ENCODE measurements at regions not wholly inside any gene's neighbourhood (a gene's known extent, or its start where the extent isn't known, plus 50 kb on each side); places are given as distances from the start of the nearest gene placed in this dataset.

DNA sequence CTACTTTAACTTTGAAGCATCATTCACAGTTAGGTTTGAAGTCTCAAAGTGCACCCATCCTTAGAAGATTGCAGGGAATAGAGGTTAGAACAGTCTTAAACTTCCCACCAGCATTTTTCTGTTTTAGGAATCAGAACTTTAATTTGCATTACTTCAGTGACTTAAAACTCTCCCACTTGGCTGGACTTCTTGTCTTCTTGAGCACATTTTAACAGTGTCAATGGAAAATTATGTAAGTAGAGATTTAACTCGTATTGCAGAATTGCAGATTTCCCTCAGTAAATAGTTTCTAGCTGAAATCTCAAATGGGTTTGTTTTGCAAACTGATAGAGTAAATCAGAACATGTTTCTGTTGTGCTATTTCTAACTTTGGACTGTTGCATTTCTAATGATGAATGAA lies 369.6 kb downstream of the OTOL1 start:
- H2AFZ ChIP-seq (ENCODE audit: low read length) = no peak overlapping the region
- no peaks in the 10 kb centered on the region for H4K20me1 ChIP-seq (ENCODE audit: control insufficient read depth, insufficient read depth, insufficient read length)
- no peak overlapping the region for H3K23ac ChIP-seq (ENCODE audit: insufficient read length, low read depth, low read length)
- H2BK12ac ChIP-seq (ENCODE audit: insufficient read length, low read depth, low read length) = no peak overlapping the region
- Mint-ChIP-seq H3K36me3 (ENCODE audit: insufficient read depth in 1 of 3, low read depth in 3 of 3) (no peaks in the 10 kb centered on the region), H3K4me3 (no peak overlapping the region), H3K4me1 (peaks cover 4% of the 10 kb centered on the region in 2 experiments; a peak in 3 of 4 replicates), H3K27ac (no peak overlapping the region), H3K9me3 (no peaks in the 10 kb centered on the region), H3K27me3 (ENCODE audit: low read depth) (no peaks in the 10 kb centered on the region)
- H2BK5ac ChIP-seq (ENCODE audit: insufficient read length, low read length) = no peak overlapping the region
- no peak overlapping the region for H3K9ac ChIP-seq (ENCODE audit: extremely low read depth, insufficient read length, low read length)
- H3K79me2 ChIP-seq (ENCODE audit: insufficient read depth, low read length) = no peaks in the 10 kb centered on the region
- H2BK15ac ChIP-seq (ENCODE audit: low read depth, low read length) = no peak overlapping the region
- H3K23me2 ChIP-seq (ENCODE audit: insufficient read length, low read depth, low read length, poor library complexity, severe bottlenecking) = no peaks in the 10 kb centered on the region
- H3K27ac ChIP-seq (ENCODE audit: insufficient read length, low read depth, low read length) = no peak overlapping the region
- TF ChIP-seq, protein P1, sequence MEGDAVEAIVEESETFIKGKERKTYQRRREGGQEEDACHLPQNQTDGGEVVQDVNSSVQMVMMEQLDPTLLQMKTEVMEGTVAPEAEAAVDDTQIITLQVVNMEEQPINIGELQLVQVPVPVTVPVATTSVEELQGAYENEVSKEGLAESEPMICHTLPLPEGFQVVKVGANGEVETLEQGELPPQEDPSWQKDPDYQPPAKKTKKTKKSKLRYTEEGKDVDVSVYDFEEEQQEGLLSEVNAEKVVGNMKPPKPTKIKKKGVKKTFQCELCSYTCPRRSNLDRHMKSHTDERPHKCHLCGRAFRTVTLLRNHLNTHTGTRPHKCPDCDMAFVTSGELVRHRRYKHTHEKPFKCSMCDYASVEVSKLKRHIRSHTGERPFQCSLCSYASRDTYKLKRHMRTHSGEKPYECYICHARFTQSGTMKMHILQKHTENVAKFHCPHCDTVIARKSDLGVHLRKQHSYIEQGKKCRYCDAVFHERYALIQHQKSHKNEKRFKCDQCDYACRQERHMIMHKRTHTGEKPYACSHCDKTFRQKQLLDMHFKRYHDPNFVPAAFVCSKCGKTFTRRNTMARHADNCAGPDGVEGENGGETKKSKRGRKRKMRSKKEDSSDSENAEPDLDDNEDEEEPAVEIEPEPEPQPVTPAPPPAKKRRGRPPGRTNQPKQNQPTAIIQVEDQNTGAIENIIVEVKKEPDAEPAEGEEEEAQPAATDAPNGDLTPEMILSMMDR (conservative IDR thresholded peaks at IDR 0.05) = no peak
- no peak overlapping the region for H3K56ac ChIP-seq (ENCODE audit: insufficient read length, low read depth, low read length)
- no peak overlapping the region for H2BK120ac ChIP-seq (ENCODE audit: low read depth, low read length, poor library complexity, severe bottlenecking)
- no peak for DNase-seq
- H2AK5ac ChIP-seq (ENCODE audit: insufficient read length, low read length) = no peak overlapping the region
- no peaks in the 10 kb centered on the region for H3K9me3 ChIP-seq (ENCODE audit: control insufficient read depth, low read depth, low read length)
- WGBS (ENCODE audit: extremely low coverage, insufficient read length, low lambda C conversion rate) = no CpG with 5 or more reads among the region's 1 CpG
- H4K8ac ChIP-seq (replicated peaks; ENCODE audit: insufficient read length, low read depth, low read length) = no peak overlapping the region
- H3K79me1 ChIP-seq (ENCODE audit: insufficient read depth, low read depth, low read length, poor library complexity, severe bottlenecking) = no peaks in the 10 kb centered on the region
- no peak overlapping the region for H3K18ac ChIP-seq (ENCODE audit: insufficient read length, low read depth, low read length)
- H4K5ac ChIP-seq (ENCODE audit: insufficient read length, low read depth, low read length) = no peak overlapping the region
- no peak overlapping the region for H3K4ac ChIP-seq (ENCODE audit: low read depth, low read length)
- no peak overlapping the region for H2BK20ac ChIP-seq (ENCODE audit: low read depth, low read length, poor library complexity, severe bottlenecking)
- H3T11ph ChIP-seq (ENCODE audit: low read length) = no peak overlapping the region
- no peaks in the 10 kb centered on the region for H3K27me3 ChIP-seq (ENCODE audit: insufficient read depth, low read length)
- H3K4me2 ChIP-seq (ENCODE audit: insufficient read depth, insufficient read length, low read length) = no peak overlapping the region
- no peak overlapping the region for H3K14ac ChIP-seq (ENCODE audit: insufficient read depth, low read length)
- H3K4me1 ChIP-seq (ENCODE audit: insufficient read depth, low read length) = no peaks in the 10 kb centered on the region
- H4K91ac ChIP-seq (ENCODE audit: insufficient read length, low read depth, low read length) = no peak overlapping the region

Data from H9 (cell line).